Cerebellar cortex (tissue), 1 donor: ENCODE measurements at regions not wholly inside any gene's neighbourhood (a gene's known extent, or its start where the extent isn't known, plus 50 kb on each side); places are given as distances from the start of the nearest gene placed in this dataset.
"Not testable (repeated sequence)": the region's sequence is repeated elsewhere in the genome, so short reads cannot be mapped to it uniquely, and the experiment has no call there.

Source experiments
- DNase-seq: peaks from one replicate; pipeline ENCODE4 v3.0.0-alpha.2; 2015; ENCODE audit warnings: low spot score

DNA sequence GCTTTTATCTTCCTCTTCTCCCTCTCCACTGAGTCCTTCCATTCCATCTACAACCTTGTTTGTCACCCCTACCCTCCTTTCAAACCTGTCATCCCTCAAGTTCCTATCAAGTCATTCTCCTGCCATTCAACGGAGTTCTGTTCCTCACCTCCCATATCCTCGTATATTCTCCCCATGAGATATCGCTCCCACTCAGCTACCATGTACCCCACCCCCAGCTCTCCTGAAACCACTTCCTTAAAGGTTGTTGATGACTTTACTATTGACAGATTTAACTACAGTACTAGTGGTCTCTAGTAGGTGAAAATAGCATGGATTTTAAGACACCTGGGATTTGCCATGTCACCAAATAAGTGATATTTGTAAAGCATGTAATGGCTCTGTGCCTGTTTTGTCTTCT is 107.4 kb upstream of the BARHL2 start:
- DNase-seq = no peak

- no peak for DNase-seq
Measured at GRCh38 chr1:90823686-90824085, 106.6 kb upstream of the BARHL2 start.

DNA sequence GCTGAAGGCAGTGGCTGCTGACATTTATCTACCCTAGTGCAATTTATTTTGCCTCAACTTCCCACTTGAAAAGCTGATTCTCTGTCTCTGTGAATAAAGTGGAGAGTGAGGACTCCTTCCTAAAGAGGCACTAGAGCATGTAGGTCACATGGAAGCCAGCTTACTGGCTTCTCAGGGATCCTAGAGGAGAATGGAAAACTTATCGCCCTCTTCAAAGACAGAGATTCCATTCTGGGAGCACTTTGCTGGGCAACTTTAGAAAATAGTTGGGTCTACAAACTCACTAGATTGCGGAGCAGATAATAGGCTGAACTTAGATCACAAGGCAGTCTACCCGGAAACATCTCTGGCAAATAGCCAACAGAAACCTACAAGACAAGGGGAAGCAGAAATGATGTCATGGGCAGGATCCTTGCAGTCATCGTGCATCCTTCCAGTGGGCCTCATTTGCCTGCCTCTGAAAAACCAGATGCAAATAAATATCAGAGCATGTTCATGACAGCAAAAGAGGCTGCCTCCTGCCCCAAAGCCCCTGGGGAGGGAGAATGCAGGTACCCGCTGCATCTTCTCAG is 104.8 kb upstream of the BARHL2 start:
- no peak for DNase-seq

- no peak for DNase-seq
Measured at GRCh38 chr1:90821152-90821787, 104.2 kb upstream of the BARHL2 start.

DNA sequence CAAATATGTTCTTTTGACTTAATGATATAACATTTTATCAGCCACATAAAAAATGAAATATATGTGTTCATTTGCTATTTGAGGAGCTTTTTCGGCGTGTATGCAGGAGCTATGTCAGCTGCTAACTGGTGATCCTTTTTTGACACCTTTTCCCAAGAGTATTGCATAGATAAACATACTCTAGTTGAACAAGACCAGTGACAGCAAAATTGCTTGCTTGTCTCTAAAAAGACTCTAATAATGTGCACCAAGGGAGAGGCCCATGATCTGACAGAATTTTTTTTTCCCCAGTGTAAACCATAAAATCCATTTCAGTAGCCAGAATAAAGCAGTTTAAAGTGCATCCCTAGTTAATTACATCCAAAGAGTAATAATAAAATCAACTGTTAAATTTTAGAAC is 103.6 kb upstream of the BARHL2 start:
- no peak for DNase-seq

- no peak for DNase-seq
Measured at GRCh38 chr1:90817399-90817798, 100.3 kb upstream of the BARHL2 start.

DNA sequence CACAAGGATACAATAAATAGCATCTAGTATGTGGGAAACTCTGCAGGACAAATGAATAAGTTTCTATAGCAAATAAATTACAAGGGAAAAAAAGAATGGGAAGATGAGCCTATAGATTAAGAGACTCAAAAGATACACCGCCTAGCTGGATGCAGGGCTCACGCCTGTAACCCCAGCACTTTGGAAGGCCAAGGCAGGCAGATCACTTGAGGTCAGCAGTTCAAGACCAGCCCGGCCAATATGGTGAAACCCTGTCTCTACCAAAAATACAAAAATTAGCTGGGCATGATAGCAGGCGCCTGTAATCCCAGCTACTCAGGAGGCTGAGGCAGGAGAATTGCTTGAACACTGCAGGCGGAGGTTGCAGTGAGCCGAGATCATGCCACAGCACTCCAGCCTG is 95.1 kb upstream of the BARHL2 start:
- DNase-seq = not testable (repeated sequence)

- DNase-seq = not testable (repeated sequence)
Measured at GRCh38 chr1:90811444-90811950, 94.4 kb upstream of the BARHL2 start.

GRCh38 chr1:90810681-90811080 is 93.6 kb upstream of the BARHL2 start:
- DNase-seq = no peak

- peak; percentile 65 for DNase-seq
Measured at GRCh38 chr1:90809996-90810395, 92.9 kb upstream of the BARHL2 start.

DNA sequence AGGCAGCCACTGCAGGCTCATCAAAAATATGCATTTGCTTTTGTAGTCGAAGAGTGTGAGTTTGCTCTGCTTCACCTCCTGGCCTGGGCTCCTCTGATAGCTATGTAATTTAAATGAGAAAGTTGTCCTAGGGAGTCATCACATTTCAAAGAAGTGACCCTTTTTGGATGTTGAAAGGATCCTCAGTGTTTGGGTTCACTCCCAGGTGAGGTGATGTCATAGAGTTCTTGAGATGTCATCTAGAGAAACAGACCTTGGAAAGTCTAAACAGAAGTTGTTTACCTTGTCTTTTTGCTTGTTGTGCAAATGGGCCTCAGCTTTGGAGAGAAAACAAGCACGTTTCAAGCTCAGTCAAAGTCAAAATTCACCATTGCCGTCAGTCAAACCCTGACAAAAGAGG is 92.0 kb upstream of the BARHL2 start:
- DNase-seq = no peak

DNA sequence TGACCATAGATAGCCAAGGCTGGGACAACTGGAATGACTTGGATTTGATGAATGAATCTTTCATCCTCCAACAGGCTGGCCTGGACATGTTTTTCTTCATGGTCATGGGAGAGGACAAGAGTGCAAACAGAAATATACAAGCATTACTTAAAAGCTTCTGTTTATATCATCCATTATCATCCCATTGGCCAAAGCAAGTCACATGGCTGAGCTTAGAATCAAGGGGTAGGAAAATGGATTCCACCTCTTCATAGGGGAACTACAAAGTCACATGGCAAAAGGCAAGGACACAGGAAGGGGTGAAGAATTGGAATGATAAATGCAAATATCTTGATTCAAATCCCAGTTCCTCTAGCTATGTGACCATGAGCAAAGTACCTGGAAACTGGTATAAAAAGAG is 90.2 kb upstream of the BARHL2 start:
- no peak for DNase-seq

DNA sequence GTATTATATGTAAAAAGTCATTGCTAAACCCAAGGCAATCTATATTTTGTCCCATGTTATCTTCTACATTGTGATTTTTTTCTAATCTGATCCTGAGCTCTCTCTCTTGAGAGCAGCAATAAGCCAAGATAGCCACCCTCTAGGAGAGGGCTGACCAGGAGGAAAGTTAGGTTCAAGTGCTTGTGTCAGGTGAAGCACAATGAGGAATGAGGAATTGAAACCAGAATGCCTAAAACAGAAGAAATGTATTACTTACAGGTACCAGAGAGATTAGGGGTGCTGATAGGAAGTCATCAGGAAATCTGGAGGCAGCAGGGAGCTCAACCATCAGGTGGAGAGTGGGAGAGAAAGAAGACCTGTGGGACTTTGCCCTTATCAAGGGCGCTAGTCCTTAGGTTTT is 85.5 kb upstream of the BARHL2 start:
- no peak for DNase-seq

GRCh38 chr1:90800012-90800717 is 83.1 kb upstream of the BARHL2 start:
- no peak for DNase-seq

GRCh38 chr1:90799326-90799725 is 82.2 kb upstream of the BARHL2 start:
- no peak for DNase-seq

DNA sequence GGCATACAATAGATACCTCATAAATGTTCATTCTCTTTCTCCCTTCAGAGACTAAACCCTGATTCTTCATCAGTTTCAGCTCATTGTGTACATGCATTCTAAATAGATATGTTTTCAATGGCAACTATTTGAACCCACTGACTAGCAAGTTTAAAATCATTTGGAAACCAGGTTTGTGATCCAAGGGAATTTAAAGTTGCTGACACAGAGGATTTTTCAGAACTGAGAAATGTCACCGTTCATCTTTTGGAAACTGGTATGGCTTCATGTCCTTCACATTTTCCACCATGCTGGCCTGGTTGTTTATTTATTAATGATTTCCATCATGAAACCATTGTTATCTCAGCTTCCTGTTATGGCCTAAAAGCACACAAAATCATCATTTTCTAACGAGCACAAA is 81.8 kb upstream of the BARHL2 start:
- no peak for DNase-seq

DNA sequence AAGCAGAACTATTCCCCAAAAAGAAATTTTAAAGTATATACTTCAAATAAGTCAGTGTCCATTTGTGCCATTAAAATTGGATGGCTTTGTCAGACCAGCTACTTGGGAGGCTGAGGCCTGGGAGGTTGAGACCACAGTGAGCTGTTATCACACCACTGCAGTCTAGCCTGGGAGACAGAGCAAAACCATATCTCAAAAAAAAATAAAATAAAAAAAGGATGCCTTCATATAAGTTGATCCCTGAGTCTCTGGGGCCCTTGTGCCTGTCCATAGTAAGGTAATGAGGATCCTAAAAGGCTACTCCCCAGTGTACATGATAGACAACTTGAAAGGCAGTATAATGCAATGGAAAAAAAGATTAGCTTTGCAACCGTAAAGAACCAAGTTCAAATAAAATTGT is 81.2 kb upstream of the BARHL2 start:
- DNase-seq = no peak

DNA sequence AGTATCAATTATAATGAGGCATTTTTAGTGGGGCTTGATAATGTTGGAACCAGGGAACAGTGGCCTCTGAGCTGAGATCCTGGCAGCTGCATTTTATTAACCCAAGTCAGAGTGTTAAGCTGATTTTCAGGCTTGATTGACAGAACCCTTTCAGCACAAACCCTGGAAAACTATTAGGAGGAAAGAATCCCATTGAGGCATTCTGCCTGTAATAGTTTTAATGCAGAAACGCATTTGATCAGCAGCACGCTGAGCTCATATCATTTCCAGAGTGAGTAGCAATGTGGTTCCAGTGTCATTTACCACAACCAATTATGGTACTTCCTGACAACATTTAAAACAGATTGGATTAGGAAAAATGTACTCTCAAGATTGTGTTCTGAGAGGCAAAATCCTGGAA is 78.3 kb upstream of the BARHL2 start:
- no peak for DNase-seq

- DNase-seq = no peak
Measured at GRCh38 chr1:90786709-90787108, 69.6 kb upstream of the BARHL2 start.

- DNase-seq = no peak
Measured at GRCh38 chr1:90784186-90784847, 67.2 kb upstream of the BARHL2 start.

DNA sequence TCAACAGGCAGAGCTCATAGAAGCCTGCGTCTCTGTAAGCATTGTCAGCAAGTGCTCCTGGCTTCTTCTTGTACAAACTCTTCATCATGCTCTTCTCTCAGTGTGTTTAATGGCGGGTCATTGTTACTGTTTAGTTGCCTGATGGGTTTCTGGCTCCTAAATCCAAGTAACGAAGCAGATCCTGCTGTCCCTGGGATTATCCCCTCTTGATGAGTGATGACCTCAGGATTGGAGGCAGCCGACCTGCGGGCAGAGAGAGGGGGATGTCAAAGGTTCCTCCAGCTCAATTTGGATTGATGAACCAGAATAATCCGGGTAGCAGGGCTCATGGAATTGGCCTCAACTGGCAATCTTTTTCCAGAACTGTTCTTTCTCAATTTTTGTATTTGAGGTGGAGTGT is 66.1 kb upstream of the BARHL2 start:
- DNase-seq = no peak

DNA sequence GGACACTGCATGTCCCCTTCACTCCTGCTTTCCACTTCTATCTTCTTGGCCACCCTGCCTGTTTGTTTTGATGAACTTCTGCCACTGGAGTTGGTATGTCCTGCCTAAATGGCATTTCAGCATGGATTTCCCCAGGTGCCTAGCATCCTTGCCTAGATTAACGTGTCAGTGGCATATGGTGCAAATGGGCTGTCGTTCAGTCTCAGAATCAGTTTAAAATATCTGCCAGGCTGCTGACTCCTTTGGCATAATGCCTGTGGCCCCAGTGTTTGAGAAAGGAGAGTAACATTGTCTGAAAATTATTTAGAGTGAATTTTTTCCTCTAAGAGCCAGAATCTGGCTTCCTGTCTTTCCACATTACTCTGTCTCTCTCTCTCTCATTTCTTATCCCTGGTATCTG is 64.9 kb upstream of the BARHL2 start:
- DNase-seq = peak; percentile 88

DNA sequence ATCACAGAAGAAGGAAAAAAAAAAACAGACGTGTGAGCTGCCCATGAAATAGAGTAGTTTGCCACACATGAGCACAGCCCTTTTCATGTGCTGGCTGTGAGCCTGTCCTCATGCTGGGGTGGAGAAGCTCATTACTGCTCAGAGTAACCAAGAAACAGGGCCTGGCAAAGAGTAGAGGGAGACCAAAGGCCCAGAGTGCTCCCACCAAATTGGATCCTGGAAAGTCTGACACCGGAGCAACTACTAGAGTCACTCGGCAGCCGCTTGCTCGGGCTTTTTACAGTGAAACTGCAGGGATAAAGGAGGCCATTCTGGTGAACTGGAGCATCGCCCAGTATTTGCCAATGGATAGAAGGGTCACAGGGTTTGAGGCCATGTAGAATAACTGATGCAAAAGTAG is 64.4 kb upstream of the BARHL2 start:
- DNase-seq = peak; percentile 64
